Mesenchymal stem cell (in vitro differentiated cells and primary cell): ENCODE measurements at regions not wholly inside any gene's neighbourhood (a gene's known extent, or its start where the extent isn't known, plus 50 kb on each side); places are given as distances from the start of the nearest gene placed in this dataset.

Experiments used
- DNase-seq: peaks from one replicate; pipeline ENCODE4 v3.0.0-alpha.2; 2013
- H2AFZ ChIP-seq: one replicate; pipeline ENCODE4 v1.6.1; 2013; ENCODE audit warnings: low read depth, mild to moderate bottlenecking, control low read depth, inconsistent platforms, low read length, moderate library complexity
- H2AK5ac ChIP-seq: 2 replicates; pipeline ENCODE4 v1.6.1; 2013; ENCODE audit warnings: low read length, moderate library complexity, mild to moderate bottlenecking, inconsistent platforms; ENCODE audit not compliant: severe bottlenecking
- H2BK120ac ChIP-seq: one replicate; pipeline ENCODE4 v1.6.1; 2013; ENCODE audit warnings: low read depth, mild to moderate bottlenecking, inconsistent platforms, low read length, moderate library complexity
- H2BK12ac ChIP-seq, 2 experiments: one replicate each; pipeline ENCODE4 v1.6.1; 2013; ENCODE audit warnings: inconsistent platforms in 2 of 2, low read length in 2 of 2, mild to moderate bottlenecking in 2 of 2, moderate library complexity in 2 of 2, control low read depth in 1 of 2
- H2BK15ac ChIP-seq: one replicate; pipeline ENCODE4 v1.6.1; 2013; ENCODE audit warnings: mild to moderate bottlenecking, low read depth, inconsistent platforms; ENCODE audit not compliant: poor library complexity, severe bottlenecking
- H2BK5ac ChIP-seq: 2 replicates; pipeline ENCODE4 v1.6.1; 2013; ENCODE audit warnings: low read depth, mild to moderate bottlenecking, low read length, control low read depth, inconsistent platforms; ENCODE audit not compliant: poor library complexity, severe bottlenecking
- H3K14ac ChIP-seq, 2 experiments: one replicate each; pipeline ENCODE4 v1.6.1; 2013; ENCODE audit warnings: inconsistent platforms in 2 of 2, low read length in 2 of 2, control low read depth in 1 of 2, mild to moderate bottlenecking in 1 of 2, moderate library complexity in 1 of 2
- H3K18ac ChIP-seq, 2 experiments: one replicate each; pipeline ENCODE4 v1.6.1; 2013; ENCODE audit warnings: inconsistent platforms in 2 of 2, low read length in 2 of 2, control low read depth in 1 of 2, low read depth in 1 of 2, mild to moderate bottlenecking in 1 of 2
- H3K23ac ChIP-seq, 2 experiments: one replicate each; pipeline ENCODE4 v1.6.1; 2013; ENCODE audit warnings: inconsistent platforms in 2 of 2, low read length in 2 of 2, mild to moderate bottlenecking in 2 of 2, moderate library complexity in 2 of 2, control low read depth in 1 of 2
- H3K27ac ChIP-seq: 2 replicates; pipeline ENCODE4 v1.5.1; 2013; ENCODE audit warnings: mild to moderate bottlenecking, moderate library complexity, low read length, control low read depth, inconsistent platforms; ENCODE audit not compliant: poor library complexity, severe bottlenecking
- H3K27me3 ChIP-seq, 2 experiments: 2 replicates each; pipeline versions ENCODE4 v1.6.1 to v1.7.0; 2013; ENCODE audit warnings: low read length in 2 of 2, mild to moderate bottlenecking in 2 of 2, moderate library complexity in 2 of 2, control low read depth in 1 of 2, inconsistent platforms in 1 of 2; ENCODE audit not compliant: control insufficient read depth in 1 of 2, insufficient read depth in 1 of 2
- H3K36me3 ChIP-seq, 2 experiments: 2 replicates each; pipeline versions ENCODE4 v1.6.1 to v1.7.0; 2013; ENCODE audit warnings: low read length in 2 of 2, control low read depth in 1 of 2, inconsistent platforms in 1 of 2, low read depth in 1 of 2, mild to moderate bottlenecking in 1 of 2; ENCODE audit not compliant: insufficient read depth in 2 of 2, control insufficient read depth in 1 of 2
- H3K4ac ChIP-seq, 2 experiments: one replicate each; pipeline ENCODE4 v1.6.1; 2013; ENCODE audit warnings: inconsistent platforms in 2 of 2, low read length in 2 of 2, mild to moderate bottlenecking in 2 of 2, moderate library complexity in 2 of 2, control low read depth in 1 of 2, low read depth in 1 of 2
- H3K4me1 ChIP-seq: 2 replicates; pipeline ENCODE4 v1.6.1; 2013; ENCODE audit warnings: low read depth, low read length, control low read depth; ENCODE audit not compliant: control insufficient read depth, insufficient read depth
- H3K4me2 ChIP-seq: 2 replicates; pipeline ENCODE4 v1.6.1; 2013; ENCODE audit warnings: low read length, mild to moderate bottlenecking, inconsistent platforms; ENCODE audit not compliant: poor library complexity, severe bottlenecking
- H3K4me3 ChIP-seq, 2 experiments: 2 replicates each; pipeline versions ENCODE4 v1.5.1 to v1.7.0; 2013; ENCODE audit warnings: low read length in 2 of 2, mild to moderate bottlenecking in 2 of 2, control low read depth in 1 of 2, low read depth in 1 of 2; ENCODE audit not compliant: insufficient read depth in 1 of 2
- H3K79me1 ChIP-seq: replicated peaks from 2 replicates; pipeline ENCODE4 v1.6.1; 2013; ENCODE audit warnings: mild to moderate bottlenecking, control low read depth, low read length, inconsistent platforms; ENCODE audit not compliant: poor library complexity, severe bottlenecking
- H3K9ac ChIP-seq: 2 replicates; pipeline ENCODE4 v1.7.0; 2013; ENCODE audit warnings: mild to moderate bottlenecking, low read length, moderate library complexity
- H3K9me3 ChIP-seq: 2 replicates; pipeline ENCODE4 v1.7.0; 2013; ENCODE audit warnings: mild to moderate bottlenecking, low read length; ENCODE audit not compliant: control insufficient read depth
- H4K8ac ChIP-seq: one replicate; pipeline ENCODE4 v1.6.1; 2013; ENCODE audit warnings: inconsistent platforms, mild to moderate bottlenecking, low read length, moderate library complexity
- H4K91ac ChIP-seq: one replicate; pipeline ENCODE4 v1.6.1; 2013; ENCODE audit warnings: mild to moderate bottlenecking, low read length, inconsistent platforms
- WGBS: methylation state at CpG from one replicate; pipeline ENCODE4 v1.1.7; 2013; ENCODE audit warnings: mixed read lengths; 5-methylcytosine and 5-hydroxymethylcytosine counted together

DNA sequence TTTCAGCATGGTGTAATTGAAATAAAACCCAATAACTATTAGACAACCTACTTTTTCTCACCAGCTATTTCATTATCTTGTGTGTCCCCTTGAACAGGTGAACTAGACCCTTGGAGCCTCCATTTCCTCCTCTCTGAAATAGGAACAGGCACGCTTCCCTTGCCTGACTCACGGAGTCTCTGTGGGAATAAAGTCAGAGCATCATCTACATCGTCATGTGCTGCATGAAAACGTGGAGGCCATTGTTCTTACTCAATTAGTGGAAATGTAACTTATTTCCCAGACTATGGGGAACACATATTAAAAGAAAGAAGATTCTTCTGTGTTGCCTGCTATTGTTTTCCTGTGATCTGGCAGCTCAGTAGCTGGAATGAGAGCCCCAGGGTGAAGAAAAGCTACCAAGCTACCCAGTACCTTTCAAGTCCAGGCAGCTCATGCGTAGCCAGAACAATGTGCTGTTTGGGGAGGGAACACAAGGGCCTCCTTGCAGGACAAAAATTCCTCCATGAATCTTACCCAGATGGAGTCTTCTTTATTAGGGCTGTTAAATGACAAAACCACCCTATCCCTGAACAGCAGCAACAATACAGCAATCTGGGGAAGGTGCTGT, 59.8 kb downstream of the SOX11 start:
- Histone ChIP-seq H3K27me3 (peaks cover 0 to 4% of the 10 kb centered on the region in 2 experiments), H2BK120ac (no peak overlapping the region), H3K27ac (no peak overlapping the region), H3K18ac (no peak overlapping the region), H2AFZ (no peak overlapping the region), H3K4ac (no peak overlapping the region), H2BK15ac (no peak overlapping the region), H3K79me1 (no peaks in the 10 kb centered on the region), H3K4me1 (peaks cover 11% of the 10 kb centered on the region), H3K4me3 (no peak overlapping the region), H3K23ac (no peak overlapping the region), H3K9me3 (no peaks in the 10 kb centered on the region), H3K4me2 (no peak overlapping the region), H3K14ac (no peak overlapping the region), H2AK5ac (no peak overlapping the region), H4K91ac (no peak overlapping the region), H3K36me3 (no peaks in the 10 kb centered on the region), H2BK5ac (no peak overlapping the region), H2BK12ac (no peak overlapping the region), H4K8ac (no peak overlapping the region), H3K9ac (no peak overlapping the region)
- no peak for DNase-seq
- WGBS = 94% methylated on average over 3 of the region's 5 CpGs

DNA sequence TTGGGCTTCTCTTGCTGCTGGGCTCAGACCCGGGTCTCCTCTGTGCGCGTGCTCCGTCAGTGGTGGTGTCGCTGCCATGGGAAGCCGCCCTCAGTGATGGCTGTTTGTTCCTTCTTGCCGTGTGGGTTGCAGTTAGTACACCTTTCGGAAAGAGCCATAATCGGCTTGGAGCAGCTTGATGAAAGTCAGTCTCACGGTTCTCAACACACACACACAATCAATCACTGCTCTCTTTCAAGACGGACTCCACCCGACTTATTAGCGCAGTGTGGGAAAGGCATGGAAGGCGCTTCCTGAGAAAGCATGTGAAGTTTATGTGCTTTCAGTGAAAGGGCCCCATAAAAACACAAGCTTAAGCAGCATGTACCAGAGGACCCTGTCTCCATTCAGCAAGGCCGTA, 64.1 kb downstream of the SOX11 start:
- Histone ChIP-seq H3K14ac (no peak overlapping the region), H2AFZ (no peak overlapping the region), H2BK5ac (no peak overlapping the region), H2BK12ac (no peak overlapping the region), H4K91ac (no peak overlapping the region), H3K36me3 (no peaks in the 10 kb centered on the region), H3K4me1 (no peaks in the 10 kb centered on the region), H3K4me2 (no peak overlapping the region), H2BK15ac (no peak overlapping the region), H3K4ac (no peak overlapping the region), H4K8ac (no peak overlapping the region), H3K9me3 (no peaks in the 10 kb centered on the region), H3K27ac (no peak overlapping the region), H3K79me1 (no peaks in the 10 kb centered on the region), H3K23ac (no peak overlapping the region), H3K9ac (no peak overlapping the region), H2BK120ac (no peak overlapping the region), H2AK5ac (no peak overlapping the region), H3K4me3 (no peak overlapping the region), H3K27me3 (peaks cover 0 to 4% of the 10 kb centered on the region in 2 experiments), H3K18ac (no peak overlapping the region)
- 58% methylated on average over 15 of the region's 15 CpGs for WGBS
- no peak for DNase-seq

DNA sequence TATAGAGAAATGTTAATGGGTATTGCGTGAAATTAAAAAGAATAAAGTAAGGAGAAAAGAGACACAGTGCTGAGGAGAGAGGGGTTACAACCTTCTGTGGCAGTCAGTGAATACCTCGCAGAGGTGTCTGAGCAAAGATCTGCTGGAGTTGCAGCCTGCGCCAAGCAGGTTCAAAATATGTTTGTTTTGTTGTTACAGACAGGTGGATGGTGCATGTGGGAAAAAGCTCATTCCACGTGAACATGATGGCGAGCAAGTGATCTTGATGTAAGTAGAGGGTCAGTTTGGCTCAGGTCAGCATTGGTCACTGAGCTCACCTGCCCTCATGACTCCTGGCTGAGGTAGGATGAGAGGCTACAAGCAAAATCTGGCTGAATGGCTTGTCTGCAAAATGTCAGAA, 66.2 kb downstream of the SOX11 start:
- no peak overlapping the region for H3K23ac ChIP-seq
- no peak overlapping the region for H3K4me3 ChIP-seq
- H2AK5ac ChIP-seq = no peak overlapping the region
- DNase-seq = no peak
- H2BK120ac ChIP-seq = no peak overlapping the region
- H3K18ac ChIP-seq = no peak overlapping the region
- H2BK5ac ChIP-seq = no peak overlapping the region
- no peak overlapping the region for H4K91ac ChIP-seq
- no peaks in the 10 kb centered on the region for H3K79me1 ChIP-seq
- peaks cover 5% of the 10 kb centered on the region for H3K9me3 ChIP-seq
- H3K27ac ChIP-seq = no peak overlapping the region
- no peak overlapping the region for H3K4ac ChIP-seq
- no peaks in the 10 kb centered on the region for H3K4me1 ChIP-seq
- no peak overlapping the region for H3K4me2 ChIP-seq
- no peak overlapping the region for H2BK12ac ChIP-seq
- WGBS = 92% methylated on average over 5 of the region's 5 CpGs
- H4K8ac ChIP-seq = no peak overlapping the region
- H3K27me3 ChIP-seq = no peaks in the 10 kb centered on the region
- no peak overlapping the region for H2AFZ ChIP-seq
- no peak overlapping the region for H2BK15ac ChIP-seq
- H3K36me3 ChIP-seq = no peaks in the 10 kb centered on the region
- no peak overlapping the region for H3K9ac ChIP-seq
- no peak overlapping the region for H3K14ac ChIP-seq

DNA sequence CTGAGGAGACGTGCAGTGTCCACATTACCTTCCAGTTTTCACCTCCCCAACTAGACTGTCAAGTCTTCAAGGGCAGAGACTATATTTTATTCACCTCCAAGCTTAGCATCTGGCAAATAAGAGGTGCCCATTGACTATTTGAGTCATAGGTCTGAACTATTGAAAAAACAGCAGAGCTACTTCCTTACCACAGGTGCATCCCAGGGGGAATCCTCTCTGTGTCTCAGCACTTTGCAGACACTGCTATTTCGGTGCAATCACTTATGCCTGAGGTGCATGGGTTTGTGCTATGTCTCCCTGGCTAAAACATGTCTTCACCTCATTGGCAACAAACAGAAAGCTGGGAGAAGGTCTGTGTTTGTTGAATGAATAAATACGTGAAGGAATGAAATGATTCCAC, 67.8 kb downstream of the SOX11 start:
- Histone ChIP-seq H3K4me3 (no peak overlapping the region), H3K27ac (no peak overlapping the region), H3K36me3 (no peaks in the 10 kb centered on the region), H3K4ac (no peak overlapping the region), H2AK5ac (no peak overlapping the region), H3K79me1 (no peaks in the 10 kb centered on the region), H2BK120ac (no peak overlapping the region), H3K9ac (no peak overlapping the region), H3K9me3 (peaks cover 5% of the 10 kb centered on the region), H3K23ac (no peak overlapping the region), H4K8ac (no peak overlapping the region), H3K18ac (no peak overlapping the region), H4K91ac (no peak overlapping the region), H3K27me3 (no peaks in the 10 kb centered on the region), H2BK15ac (no peak overlapping the region), H3K4me2 (no peak overlapping the region), H2BK12ac (no peak overlapping the region), H3K4me1 (no peaks in the 10 kb centered on the region), H2BK5ac (no peak overlapping the region), H2AFZ (no peak overlapping the region), H3K14ac (no peak overlapping the region)
- 100% methylated on average over 2 of the region's 3 CpGs for WGBS
- DNase-seq = no peak
